ENCODE measurements at regions not wholly inside any gene's neighbourhood (a gene's known extent, or its start where the extent isn't known, plus 50 kb on each side); places are given as distances from the start of the nearest gene placed in this dataset.

GRCh38 chr4:34664051-34664450 is 1580.3 kb downstream of the ARAP2 start:
- TF ChIP-seq POLR2A (IDR thresholded peaks at IDR 0.05) (no peak), CTCF (IDR thresholded peaks at IDR 0.05) (no peak)
